Activated T-helper 9 cell treated with anti-CD3 and anti-CD28 coated beads, Interleukin-2, amount 50 U/mL, for 16 hours (primary cell): ENCODE measurements at regions not wholly inside any gene's neighbourhood (a gene's known extent, or its start where the extent isn't known, plus 50 kb on each side); places are given as distances from the start of the nearest gene placed in this dataset.
A peak's percentile ranks its signal among the peaks of the same experiment; 100 is the strongest.
"Not testable (repeated sequence)": the region's sequence is repeated elsewhere in the genome, so short reads cannot be mapped to it uniquely, and the experiment has no call there.

ENCODE experiments used
- DNase-seq: peaks from one replicate; pipeline ENCODE4 v3.0.0-alpha.2; 2020; ENCODE audit warnings: low read depth

DNA sequence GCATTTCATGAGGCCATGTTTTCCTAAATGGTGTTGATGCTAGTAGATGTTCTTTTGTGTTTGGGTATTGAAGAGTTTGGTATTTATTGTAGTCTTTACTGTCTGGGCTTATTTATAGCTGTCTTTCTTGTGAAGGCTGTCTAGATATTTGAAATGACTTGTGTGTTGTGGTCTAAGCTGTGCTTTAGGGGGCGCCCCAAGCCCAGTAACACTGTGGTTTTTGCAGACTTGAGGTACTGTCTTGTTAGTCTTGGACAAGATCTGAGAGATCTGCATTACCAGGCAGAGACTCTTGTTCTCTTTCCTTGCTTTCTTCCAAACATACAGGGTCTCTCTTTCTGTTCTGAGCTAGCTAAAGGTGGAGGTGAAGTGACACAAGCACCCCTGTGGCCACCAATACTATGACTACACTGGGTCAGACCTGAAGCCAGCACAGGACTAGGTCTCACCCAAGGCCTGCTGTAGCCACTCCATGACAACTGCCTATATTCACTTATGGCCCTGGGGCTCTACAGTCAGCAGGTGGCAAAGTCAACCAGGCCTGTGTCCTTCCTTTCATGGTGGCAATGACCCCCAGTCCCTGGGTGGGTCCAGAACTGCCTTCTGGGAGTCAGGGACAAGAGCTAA lies 152.1 kb upstream of the TBC1D5 start:
- DNase-seq = no peak

DNA sequence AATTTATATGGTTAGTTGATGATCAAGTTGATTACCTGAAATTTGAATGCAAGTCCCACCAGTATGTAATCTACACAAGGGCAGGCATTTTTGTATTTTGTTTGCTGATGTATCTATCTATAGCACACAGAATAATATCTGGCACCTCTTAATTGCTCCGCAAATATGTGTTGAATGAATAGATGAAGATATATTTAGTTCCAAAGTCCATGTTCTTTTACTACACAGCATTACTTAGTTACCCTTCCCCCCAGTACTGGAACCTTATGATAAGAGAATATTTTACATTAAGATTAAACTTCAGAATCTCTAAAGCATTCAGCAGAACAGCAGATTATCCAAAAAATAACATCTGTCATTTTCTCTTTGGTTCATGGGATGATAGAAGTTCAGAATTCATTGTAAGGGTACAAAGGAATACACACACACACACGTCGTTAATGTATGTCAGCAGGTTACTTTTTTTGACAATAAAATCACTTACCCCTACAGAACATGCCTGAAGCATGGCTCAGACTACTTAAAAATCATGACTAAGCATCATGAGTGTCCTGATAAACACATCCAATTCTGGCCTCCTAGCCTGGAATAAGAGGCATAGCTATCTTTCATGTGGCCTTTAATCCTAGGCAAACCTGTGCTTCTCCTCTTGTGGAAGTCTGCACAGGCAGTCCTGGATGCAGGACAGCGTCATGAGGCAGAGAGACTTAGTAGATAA lies 148.9 kb upstream of the TBC1D5 start:
- DNase-seq = no peak

DNA sequence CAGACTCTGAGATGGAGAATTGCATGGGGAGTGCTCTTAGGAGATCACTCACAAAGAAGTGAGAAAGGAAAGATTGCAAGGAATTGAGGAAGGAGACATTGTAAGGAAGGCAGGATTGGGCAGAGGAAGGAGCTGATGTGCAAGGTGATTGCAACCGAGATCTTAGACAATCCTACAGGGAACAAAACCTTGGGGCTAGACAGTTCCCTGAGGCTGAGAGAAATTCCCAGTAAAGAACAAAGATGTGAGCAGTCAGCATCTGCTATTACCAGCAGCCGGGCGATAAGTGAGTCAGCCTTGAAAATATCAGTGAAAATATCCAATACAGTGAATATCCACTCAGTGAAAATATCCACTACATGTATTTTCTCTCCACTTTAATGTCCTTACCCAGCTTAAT lies 143.6 kb upstream of the TBC1D5 start:
- no peak for DNase-seq

DNA sequence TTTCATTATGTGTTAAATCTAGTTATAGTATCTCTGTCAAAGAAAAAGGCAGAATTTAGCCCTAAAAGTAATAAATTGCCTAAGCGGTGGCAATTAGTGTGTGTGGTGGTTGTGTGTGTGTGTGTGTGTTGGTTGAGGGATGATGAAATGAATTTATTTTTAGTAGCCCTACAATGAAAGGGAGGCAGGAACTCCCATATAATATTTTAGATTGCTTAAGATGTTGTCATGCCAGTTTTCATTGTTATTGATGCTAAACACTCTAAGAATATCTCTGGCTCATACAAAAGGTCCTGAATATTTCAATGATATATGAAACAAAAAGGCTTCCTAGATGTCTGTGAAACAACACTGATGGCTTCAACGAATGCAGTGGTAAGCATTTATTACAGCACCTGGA lies 140.6 kb upstream of the TBC1D5 start:
- DNase-seq = no peak

DNA sequence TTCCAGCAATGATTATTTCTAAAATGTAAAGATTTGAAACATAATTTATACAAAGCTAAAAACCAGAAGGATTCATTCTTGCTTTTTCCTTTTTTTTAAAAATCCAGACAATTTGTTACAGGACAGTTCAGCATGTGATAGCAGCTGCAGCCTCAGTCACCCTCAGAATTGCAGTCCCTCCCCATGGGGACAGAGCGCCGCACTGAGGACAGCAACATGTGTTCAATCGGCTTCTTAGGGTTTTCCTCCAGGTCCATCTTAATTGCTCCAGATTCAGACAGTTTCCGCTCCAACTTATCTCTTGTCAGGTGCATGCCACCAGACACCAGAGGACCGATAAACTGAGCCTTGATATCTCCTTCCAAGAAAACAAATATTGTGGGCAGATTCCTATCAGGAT lies 134.9 kb upstream of the TBC1D5 start:
- DNase-seq = no peak

DNA sequence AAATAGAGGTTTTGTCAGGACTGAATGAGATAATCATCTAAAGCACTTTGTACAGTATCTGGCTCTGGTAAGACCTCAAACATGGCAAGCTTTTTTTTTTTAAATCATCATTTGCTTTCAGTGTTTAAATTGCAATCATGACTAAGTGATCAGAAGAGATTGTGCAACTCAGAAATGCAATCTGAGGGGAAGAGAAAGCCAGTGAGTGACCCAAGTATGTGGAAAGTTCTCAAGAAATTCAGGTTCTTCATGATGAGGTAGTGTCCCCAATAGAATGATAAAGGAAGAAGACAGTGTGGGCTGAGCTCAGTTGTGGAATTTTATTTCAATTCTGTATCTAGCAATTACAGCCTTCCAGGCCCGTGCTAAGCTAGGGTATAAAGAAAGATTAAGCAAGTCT lies 132.2 kb upstream of the TBC1D5 start:
- DNase-seq = no peak

DNA sequence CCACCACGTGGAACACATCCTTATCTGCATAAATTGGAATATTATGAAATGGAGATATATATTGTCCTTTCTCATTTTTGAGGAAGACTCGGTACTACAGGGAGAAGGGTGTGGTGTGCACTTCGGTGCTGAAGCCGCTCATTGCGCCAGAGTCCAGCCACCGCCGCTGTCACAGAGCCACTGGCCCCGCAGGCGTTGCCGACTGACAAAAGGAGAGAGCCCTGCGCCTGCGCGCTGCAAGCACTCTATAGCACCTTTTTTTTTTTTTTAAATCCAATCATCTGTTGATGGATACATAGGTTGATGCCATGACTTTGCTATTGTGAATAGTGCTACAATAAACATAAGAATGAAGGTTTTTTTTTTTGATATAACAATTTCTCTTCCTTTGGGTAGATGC lies 130.0 kb upstream of the TBC1D5 start:
- DNase-seq = no peak

DNA sequence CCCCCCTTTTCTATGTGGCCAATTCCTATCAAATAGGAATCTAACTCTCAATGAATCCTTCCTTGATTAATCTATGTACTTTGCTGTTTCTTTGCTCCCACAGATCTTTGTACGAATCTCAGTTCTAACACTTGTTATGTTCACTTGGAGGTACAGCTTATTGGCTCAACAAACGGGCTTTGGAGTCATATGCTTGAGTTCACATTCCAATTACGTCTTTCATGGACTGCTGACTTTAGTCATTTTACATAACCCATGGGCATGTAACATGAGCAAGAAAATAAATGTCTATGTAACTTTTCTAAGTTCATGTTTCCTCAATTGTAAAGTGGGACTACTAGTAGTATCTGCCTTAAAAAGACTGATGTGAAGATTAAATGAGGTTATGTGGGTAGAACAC lies 123.2 kb upstream of the TBC1D5 start:
- DNase-seq = no peak

DNA sequence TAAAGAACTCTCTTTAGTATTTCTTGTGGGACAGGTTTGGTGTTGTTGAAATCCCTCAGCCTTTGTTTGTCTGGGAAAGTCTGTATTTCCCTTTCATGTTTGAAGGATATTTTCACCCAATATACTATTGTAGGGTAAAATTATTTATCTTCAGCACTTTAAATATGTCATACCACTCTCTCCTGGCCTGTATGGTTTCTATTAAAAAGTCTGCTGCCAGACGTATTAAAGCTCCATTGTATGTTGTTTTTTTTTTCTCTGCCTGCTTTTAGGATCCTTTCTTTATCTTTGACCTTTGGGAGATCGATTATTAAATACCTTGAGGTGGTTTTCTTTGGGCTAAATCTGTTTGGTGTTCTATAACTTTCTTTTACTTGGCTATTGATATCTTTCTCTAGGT lies 119.0 kb upstream of the TBC1D5 start:
- no peak for DNase-seq

DNA sequence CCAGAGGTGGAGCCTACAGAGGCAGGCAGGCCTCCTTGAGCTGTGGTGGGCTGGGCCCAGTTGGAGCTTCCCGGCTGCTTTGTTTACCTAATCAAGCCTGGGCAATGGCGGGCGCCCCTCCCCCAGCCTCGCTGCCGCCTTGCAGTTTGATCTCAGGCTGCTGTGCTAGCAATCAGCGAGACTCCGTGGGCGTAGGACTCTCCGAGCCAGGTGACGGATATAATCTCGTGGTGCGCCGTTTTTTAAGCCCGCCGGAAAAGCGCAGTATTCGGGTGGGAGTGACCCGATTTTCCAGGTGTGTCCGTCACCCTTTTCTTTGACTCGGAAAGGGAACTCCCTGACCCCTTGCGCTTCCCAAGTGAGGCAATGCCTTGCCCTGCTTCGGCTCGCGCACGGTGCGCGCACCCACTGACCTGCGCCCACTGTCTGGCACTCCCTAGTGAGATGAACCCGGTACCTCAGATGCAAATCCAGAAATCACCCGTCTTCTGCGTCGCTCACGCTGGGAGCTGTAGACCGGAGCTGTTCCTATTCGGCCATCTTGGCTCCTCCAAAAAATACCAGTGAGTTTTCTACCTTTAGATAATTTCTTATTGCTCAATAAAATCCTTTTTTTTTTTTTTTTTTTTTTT lies 118.5 kb upstream of the TBC1D5 start:
- DNase-seq = not testable (repeated sequence)

DNA sequence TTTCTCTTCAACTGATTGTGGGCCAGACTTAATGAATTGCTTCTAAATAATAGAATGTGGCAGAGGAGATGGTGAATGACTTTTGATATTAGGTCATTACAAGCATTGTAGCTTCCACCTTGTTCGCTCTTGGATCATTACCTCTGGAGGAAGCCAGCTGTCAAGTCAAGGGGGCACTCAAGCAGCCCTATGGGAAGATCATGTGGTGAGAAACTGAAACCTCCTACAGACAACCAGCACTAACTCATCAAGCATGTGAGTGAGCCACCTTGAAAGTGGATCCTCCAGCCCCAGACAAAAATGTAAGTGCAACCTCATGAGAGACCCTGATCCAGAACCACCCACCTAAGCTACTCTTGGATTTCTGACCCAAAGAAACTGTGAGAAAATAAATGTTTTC lies 109.8 kb upstream of the TBC1D5 start:
- no peak for DNase-seq

DNA sequence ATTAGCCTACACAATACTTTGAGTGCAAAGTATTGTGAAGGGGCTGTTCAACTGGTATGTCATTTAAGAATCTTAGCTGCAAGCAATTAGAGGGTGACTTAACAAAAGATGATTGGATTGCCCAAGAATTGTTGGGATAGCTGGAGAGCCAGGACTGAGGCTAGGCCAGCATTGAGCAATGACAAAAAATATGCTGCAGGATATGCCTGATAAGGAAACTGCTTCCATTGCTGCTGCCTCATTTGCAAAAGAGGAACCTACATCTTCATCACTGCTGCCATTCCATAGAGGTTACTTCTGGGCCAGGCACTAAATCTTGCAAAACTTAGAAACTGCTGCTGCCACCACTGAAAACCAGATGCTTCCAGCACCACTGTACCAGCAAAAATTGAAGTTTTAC lies 108.0 kb upstream of the TBC1D5 start:
- no peak for DNase-seq

DNA sequence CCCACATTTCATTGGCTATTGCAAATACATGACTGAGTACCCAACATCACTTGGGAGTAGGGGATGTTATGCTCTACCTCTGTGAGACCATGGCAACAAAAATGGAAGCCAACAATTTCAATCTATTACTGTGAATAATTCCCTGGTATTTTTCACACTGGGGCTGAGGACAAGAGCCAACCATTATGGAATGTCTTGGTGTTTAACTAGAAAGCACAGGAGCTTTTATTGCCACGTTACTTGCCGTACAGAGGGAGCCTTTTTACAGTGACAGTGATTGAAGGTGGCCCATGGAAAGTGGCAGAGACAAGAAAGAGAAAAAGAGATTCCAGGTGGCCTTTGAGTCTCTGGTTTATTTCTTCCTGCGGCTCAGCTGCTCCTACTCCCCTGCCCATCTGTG lies 105.7 kb upstream of the TBC1D5 start:
- DNase-seq = no peak

DNA sequence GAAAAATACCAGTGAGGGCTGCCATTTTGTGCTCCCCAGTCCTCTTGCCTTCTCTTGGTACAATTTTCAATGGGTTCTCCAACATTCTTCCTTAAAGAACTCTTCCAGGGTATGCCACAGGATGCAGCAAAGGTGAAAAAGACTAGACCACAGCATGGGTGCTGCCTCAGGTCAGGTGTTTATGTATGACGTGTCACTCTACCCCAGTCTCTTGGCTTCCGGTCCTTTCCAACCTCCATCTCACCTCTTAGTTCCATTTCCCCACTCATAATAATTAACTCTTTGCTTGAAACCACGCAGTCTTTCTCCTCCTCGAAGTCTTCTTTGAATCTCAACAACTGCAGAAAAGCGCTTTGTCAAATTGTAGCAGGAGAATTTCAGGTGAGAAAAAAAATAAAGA lies 104.7 kb upstream of the TBC1D5 start:
- no peak for DNase-seq

DNA sequence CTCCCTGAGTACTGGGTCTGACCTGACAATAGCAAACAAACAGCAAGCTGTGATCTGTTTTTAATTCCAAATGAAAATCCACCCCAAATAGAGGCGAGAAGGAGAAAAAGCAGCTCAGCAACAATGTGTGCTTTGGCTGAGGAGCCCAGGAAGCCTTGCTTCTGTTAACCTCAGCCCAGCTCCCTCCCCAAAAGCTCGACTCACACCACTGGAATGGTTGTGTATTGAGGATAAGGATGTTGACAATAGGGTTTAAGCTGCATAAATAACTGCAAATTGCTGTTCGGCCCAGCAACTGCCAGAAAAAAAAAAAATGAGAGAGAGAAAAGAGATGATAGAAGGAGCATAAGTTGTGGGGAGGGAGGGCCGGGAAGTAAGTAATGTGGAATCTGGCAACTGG lies 104.0 kb upstream of the TBC1D5 start:
- DNase-seq = no peak

DNA sequence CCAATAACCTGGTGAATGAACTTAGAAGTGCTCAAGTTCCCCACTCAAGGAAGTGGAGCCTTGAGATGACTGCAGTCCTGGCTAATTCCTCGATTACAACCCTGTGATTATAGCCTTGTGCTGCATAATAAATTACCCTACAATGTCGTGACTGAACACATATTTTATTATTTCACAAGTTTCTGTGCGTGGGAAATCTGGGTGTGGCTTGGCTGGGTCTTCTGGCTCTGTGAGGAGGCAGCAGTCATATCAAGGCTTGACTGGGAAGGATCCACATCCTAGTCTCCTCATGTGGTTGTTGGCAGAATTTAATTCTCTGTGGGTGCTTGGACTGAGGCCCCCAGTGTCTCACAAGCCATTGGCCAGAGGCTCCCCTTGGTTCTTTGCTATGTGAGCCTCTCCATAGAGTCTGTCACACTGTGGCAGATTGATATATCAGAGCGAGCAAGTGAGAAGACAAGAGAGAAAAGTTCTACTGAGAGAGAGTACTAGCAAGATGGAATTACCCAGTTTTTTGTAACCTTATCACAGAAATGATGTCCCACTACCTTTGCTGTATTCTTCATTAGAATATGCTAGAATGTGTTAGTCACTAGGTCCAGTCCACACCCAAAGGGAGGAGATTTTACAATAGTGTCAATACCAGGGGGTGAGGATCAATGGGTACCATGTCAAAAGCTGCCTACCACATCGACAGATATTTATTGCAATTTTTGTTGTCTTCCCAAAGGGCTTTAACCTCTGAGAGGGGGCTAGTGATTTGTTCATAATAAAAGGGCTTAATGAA lies 102.8 kb upstream of the TBC1D5 start:
- no peak for DNase-seq

DNA sequence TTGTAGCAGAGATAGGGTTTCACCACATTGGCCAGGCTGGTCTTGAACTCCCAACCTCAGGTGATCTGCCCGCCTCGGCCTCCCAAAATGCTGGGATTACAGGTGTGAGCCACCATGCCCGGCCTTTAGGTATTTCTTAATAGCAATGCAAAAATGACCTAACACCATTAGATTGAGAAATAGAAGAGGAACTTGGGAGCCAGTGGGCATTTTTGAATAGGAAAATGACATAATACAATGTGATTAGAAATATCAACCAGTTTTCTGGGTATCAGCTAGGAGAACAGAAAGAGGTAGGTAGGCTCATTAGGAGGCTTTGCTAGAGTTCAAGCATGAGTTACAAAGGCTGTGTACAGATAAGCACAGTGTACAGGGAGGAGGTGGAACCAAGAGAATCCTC lies 101.8 kb upstream of the TBC1D5 start:
- no peak for DNase-seq

DNA sequence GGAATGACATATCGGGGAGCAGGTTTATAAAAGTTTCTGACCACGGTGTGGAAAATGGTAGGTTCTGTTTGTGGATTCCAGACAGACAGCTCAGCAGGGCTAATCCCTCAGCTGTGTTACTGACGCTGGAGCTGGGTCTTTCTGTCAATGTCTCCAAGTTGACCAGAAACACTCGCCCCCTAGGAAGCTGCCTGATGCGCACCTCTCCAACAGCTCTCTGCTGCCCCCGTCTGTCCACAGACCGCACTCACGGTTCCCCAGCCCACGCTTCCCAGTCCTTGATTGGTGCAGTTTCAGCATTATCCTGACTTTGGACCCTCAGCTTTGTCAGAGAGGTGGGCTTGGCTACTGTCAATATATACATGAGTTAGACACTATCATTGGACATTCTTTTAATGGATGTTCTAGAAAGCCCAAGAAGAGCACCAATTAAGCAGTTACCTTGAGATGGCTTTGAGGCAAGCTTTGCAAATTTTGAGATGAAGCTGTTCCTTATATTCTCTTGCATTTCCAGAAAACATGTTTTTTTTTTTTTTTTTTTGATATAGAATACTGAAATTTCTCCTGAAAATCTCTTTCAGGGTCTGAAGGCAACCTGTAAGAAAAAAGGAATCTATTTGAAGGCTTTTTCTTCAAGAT lies 98.9 kb upstream of the TBC1D5 start:
- DNase-seq = peak; percentile 53

DNA sequence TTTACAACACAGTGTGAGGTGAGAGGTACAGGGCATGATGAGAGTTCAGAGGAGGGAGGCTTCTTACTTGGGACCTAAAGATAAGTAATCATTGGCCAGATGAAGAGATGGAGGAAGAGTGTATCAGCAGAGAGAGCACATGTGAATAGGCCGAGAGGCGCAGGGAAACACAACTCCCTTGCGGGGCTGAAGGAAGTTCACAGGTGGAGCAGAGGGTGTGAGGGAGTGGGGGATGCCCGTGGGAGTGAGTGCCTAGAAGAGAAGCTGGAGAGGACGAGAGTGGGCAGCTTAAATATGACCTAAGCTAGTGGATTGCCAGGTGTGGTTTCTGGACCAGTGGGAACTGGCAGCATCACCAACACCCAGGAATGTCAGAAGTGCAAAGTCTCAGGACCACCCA lies 98.2 kb upstream of the TBC1D5 start:
- no peak for DNase-seq

DNA sequence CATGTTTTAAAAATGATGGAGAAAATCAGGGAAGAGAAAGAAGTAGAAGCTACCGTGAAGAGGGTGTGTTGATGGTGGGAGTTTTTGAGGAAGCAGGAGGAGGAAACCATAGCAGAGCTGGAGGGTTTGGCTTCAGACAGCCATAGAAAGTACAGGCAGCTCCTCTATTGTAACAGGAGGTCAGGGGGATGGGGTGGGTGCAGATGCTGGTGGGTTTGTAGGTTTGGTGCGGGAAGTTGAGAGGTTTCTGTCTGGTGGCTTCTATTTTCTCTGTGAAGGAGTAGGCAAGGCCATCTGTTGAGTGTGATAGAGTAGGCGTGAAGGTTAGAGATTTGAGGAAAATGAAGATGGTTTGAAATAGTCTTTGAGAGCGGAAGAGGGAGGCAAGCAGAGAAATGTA lies 97.7 kb upstream of the TBC1D5 start:
- DNase-seq = no peak

DNA sequence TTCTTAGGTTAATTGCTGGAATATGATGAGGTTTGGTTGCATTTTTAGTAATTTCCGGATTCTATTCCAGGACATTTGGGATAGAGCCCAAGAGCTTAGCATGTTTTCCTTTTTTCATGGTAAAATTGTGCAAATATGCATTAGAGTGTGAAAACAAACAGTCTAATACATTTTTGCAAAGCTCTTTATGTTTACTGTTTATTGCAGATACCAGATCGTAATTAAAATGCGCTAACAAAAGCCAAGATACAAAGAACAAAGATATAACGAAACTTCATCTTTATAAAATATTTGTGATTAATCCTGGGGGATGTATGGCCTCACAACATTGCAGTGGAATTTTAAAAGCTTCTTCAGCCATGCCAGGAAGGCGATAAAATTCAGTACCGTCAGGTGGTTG lies 94.5 kb upstream of the TBC1D5 start:
- DNase-seq = no peak

DNA sequence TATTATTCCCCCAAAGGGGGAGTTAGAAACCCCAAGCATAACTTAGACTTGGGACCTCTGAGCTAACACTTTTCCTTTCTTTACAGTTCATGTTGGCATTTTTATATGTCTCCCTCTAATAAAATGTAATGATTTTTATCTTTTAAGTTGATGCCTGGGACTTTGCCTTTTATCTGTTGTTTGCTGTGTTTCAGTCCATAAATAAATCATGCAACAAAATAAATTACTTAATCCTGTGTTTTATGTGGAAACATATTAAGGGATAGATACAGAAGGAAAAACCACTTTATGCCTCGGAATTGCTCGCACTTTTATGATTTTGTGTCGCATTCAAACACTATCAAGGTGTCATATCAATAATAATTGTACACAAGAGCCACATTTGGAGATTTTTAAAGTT lies 93.7 kb upstream of the TBC1D5 start:
- no peak for DNase-seq
